ENCODE measurements at regions not wholly inside any gene's neighbourhood (a gene's known extent, or its start where the extent isn't known, plus 50 kb on each side); places are given as distances from the start of the nearest gene placed in this dataset.

DNA sequence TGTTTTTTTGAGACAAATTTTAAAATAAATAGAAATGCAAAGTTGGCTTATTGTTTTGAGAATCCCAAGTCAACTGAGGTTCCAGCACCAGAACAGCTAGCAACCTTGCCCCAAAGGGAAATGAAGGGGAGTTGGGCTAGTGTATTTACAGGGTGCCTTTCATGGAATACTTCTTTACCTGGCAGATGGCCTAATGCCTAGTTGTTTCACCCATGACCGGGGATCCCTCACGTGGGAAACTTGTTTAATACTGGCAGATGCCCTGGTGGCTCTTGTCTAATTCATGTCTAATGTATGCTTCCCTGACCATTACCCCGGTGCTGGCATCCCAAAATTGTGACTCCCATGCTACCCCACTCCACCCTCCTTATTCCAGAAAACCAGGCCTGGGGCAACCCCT lies 861.1 kb upstream of the ZWINT start:
- TF ChIP-seq, protein P1, sequence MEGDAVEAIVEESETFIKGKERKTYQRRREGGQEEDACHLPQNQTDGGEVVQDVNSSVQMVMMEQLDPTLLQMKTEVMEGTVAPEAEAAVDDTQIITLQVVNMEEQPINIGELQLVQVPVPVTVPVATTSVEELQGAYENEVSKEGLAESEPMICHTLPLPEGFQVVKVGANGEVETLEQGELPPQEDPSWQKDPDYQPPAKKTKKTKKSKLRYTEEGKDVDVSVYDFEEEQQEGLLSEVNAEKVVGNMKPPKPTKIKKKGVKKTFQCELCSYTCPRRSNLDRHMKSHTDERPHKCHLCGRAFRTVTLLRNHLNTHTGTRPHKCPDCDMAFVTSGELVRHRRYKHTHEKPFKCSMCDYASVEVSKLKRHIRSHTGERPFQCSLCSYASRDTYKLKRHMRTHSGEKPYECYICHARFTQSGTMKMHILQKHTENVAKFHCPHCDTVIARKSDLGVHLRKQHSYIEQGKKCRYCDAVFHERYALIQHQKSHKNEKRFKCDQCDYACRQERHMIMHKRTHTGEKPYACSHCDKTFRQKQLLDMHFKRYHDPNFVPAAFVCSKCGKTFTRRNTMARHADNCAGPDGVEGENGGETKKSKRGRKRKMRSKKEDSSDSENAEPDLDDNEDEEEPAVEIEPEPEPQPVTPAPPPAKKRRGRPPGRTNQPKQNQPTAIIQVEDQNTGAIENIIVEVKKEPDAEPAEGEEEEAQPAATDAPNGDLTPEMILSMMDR (conservative IDR thresholded peaks at IDR 0.05; ENCODE audit: low read depth in 2 of 2), result no peak
- TF ChIP-seq EZH2 (IDR thresholded peaks at IDR 0.05; ENCODE audit: low read depth, unreplicated experiment) (no peak), EZH2phosphoT487 (IDR thresholded peaks at IDR 0.05; ENCODE audit: unreplicated experiment) (no peak), JUNB (IDR thresholded peaks at IDR 0.05; ENCODE audit: unreplicated experiment) (no peak), POLR2AphosphoS5 (IDR thresholded peaks at IDR 0.05; ENCODE audit: low read depth) (no peak), NANOG (IDR thresholded peaks at IDR 0.05; ENCODE audit: borderline replicate concordance) (no peak), CREB1 (CRISPR knock-in tag; IDR thresholded peaks at IDR 0.05; ENCODE audit: low read depth) (no peak)
- TF ChIP-seq, protein P2, sequence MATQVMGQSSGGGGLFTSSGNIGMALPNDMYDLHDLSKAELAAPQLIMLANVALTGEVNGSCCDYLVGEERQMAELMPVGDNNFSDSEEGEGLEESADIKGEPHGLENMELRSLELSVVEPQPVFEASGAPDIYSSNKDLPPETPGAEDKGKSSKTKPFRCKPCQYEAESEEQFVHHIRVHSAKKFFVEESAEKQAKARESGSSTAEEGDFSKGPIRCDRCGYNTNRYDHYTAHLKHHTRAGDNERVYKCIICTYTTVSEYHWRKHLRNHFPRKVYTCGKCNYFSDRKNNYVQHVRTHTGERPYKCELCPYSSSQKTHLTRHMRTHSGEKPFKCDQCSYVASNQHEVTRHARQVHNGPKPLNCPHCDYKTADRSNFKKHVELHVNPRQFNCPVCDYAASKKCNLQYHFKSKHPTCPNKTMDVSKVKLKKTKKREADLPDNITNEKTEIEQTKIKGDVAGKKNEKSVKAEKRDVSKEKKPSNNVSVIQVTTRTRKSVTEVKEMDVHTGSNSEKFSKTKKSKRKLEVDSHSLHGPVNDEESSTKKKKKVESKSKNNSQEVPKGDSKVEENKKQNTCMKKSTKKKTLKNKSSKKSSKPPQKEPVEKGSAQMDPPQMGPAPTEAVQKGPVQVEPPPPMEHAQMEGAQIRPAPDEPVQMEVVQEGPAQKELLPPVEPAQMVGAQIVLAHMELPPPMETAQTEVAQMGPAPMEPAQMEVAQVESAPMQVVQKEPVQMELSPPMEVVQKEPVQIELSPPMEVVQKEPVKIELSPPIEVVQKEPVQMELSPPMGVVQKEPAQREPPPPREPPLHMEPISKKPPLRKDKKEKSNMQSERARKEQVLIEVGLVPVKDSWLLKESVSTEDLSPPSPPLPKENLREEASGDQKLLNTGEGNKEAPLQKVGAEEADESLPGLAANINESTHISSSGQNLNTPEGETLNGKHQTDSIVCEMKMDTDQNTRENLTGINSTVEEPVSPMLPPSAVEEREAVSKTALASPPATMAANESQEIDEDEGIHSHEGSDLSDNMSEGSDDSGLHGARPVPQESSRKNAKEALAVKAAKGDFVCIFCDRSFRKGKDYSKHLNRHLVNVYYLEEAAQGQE (IDR thresholded peaks at IDR 0.05; ENCODE audit: unreplicated experiment), result no peak
